GM19328 (cell line): ENCODE measurements at regions not wholly inside any gene's neighbourhood (a gene's known extent, or its start where the extent isn't known, plus 50 kb on each side); places are given as distances from the start of the nearest gene placed in this dataset.

ENCODE experiments used
- ATAC-seq: cut with Tn5 transposase; IDR thresholded peaks from one replicate; pipeline ENCODE4 v1.9.1; 2021; ENCODE audit warnings: mild to moderate bottlenecking, moderate library complexity; ENCODE audit not compliant: unreplicated experiment

DNA sequence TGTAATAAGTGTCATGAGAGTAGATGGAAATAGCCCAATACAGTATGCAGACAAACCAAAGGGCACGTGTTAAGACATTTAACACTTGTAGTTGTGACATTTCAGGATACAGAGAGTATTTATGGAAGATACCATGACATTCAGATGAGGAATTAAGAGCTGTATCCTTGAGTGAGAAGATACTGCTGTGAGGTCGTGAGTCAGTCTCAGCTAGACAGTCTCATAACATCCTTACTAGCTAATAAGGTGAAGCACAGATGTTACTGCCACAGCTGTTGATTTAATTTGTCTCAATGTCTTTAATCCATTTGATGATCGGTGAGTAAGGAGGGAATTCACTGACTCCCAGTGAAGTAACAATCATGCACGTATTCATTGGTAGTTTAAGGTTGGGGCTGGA lies 288.0 kb upstream of the AKR1E2 start:
- ATAC-seq, result no peak

- no peak for ATAC-seq
These were observed 290.5 kb upstream of the AKR1E2 start for GRCh38 chr10:4535521-4535920.

DNA sequence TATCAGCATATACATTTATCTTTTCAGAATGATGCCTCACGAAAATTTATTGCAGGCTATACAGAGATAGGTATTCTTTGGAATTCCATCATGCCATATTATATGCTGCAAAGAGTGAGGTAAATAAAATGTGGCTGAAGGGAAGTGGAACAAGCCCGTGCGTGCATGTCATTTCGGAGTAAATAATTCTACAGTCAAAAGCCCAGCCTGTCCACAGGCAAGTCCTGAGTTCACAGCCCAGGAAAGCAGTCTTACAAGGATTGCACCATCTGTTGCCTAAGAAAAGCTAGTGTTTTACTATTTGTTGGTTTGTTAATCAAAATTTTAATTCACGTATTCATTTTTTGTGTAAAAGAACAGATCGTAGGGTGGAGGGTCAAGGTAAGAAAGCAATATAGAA lies 292.4 kb upstream of the AKR1E2 start:
- no peak for ATAC-seq

DNA sequence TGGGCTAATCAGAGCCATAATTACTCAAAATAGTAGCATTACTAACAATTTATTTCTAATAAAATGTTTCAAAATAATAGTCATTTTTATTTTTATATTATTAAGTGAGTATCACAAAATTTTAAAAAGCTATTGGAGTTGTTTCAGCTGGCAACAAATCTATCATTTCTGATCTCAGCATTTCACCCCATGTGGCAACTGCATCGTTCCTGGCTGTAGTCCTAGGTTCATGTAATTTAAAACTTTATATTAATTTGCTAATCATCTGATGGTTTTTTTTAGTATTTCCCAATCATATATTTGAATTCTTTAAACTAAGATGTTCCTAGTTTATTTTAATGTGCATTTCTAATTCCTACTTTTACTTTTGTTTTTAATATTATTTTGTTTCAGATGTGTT lies 293.0 kb upstream of the AKR1E2 start:
- no peak for ATAC-seq

DNA sequence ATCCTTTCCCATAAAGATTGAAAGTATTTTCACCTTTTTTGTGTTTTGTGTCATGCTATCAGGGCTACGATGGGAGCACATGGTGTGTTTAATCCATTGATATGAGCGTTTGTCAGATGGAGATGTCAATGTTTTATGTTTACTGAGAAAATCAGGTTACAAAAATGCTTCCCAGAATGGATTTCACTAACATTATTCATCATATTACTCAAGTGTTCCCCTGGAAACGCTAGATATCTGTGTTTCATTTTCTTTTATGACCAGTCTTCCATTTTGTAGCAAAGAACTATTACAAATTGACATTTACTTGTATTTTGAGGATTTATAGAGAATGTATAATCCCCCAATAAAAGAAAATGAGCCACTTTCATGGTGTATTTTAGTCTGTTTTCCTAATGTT lies 293.5 kb upstream of the AKR1E2 start:
- ATAC-seq, result no peak

DNA sequence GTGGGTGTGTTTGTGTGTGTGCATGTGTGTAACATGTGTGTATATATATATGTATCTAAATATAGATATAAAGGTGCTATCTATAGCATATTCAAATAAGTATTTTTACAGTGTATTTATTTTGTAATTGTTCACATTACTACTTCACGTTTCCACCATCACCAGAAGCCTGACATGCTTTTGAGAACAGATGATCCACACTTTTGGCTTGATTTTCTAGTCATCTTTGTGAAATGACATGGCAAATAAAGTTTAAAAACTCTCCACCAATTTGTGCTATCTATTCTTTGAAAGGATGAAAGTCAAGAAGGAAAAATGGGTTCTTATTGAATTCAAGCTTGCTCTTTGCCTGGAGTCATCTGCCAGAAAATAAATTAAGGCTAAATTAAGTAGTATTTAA lies 294.0 kb upstream of the AKR1E2 start:
- no peak for ATAC-seq

- ATAC-seq, result no peak
These were observed 296.7 kb upstream of the AKR1E2 start for GRCh38 chr10:4529266-4529665.

DNA sequence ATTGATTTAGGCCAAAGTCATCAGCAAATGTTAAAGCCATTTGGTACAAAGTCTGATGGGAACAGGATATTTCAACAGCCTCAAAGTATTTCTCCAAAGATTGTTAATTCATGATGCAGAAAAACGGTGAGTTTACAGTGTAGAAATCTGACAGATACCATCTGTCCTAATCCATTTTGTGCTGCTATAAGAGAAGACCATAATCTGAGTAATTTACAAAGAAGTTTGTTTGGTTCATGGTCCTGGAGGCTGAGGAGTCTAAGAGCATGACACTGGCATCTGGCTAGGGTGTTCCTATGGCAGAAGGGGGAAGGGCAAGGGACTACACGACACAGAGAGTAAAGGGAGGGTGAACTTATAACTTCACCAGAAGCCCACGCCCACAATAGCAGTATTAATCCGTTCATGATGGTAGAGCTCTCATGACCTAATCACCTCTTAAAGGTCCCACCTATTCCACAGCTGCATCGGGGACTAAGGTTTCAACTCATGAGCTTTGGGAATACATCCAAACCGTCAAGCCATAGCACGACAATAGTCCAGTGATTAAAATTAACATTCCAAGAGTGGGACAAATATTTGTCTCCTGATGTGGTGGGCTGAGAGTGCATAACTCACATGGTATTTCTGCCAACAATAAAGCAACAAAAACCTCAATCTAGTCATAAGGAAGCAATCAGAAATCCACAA lies 298.6 kb upstream of the AKR1E2 start:
- no peak for ATAC-seq

- ATAC-seq, result no peak
These were observed 299.7 kb upstream of the AKR1E2 start for GRCh38 chr10:4526311-4526731.

DNA sequence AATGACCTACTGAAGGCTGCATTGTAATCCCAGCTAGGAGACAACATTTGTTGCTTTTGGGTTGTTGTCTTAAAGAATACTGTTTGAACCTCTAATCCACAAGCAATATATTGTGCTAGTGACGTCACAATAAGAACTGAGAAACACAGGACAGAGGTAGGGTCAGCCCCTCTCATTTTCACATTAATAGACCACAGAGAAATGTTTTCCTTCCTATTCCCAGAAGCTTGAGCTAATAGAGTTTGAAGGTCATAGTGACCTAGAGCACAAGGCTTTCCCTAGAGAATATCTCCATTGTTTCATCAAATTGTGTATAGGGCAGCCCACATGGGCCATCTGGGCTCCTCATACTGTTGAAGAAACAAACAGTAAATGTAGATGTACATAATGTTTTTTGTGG lies 300.9 kb upstream of the AKR1E2 start:
- ATAC-seq, result no peak

DNA sequence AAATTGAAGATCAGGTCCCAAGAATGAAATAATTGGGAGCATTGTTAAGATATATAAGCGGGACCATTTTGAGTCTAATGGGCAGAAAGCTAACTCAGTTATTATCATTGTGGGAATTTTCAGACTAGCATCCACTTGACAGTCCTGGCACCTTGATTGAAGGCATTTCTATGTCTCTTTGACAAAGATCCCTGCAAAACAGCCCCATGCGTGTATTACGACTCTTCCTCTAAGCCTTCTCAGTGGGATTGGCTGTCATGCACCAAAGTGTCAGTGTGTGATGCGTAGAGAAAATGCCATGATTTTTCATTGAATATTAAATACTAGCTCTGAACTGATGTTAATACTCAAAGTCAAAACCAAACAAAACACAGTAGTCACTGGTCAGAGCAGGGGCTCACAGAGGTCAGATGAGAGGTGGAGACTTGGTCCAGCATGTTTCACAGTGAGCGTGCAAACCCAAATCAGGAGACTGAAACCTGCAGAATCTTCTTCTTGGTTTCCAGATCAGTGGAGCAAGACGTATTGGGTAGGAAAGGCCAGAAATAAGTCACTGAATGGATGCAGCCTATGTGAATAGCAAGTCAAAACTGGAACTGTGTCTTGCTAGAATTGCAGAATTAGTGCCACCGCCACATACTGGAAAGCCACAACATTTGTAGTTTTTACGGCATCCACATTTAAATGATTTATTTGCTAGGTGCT lies 303.6 kb upstream of the AKR1E2 start:
- peak; percentile 50 for ATAC-seq

DNA sequence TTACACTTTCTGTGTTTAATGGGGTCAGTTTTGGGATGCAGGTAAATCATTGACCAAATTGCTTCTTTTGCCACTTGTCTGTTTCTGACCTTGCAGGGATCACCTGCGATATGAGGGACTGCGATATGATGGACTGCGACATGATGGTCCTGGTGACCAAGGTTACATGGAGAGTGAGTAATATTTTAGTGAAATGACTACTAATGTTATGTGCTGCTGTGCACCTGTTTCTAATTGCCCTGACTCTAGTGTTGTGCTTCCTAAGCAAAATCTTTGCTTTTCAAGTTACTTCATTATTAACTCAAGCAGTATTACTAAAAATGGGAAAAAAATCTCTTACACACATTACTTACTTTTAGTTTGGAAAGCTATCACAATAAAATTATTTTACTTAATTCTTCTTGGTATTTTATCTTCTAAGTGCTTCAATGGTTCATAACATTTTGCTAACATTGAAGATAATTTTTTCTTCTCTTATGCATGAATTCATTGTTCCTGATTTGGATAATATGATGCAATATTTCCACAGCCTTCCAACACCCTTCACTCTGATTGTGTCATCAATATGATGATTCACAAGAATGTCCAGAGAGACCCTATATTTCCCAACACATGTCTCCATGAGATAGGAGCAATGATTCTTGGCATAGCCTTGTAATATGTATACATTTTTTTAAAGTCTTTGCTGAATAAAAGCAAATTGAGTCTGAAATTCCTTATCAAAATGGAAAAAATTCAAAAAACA lies 306.2 kb upstream of the AKR1E2 start:
- no peak for ATAC-seq

DNA sequence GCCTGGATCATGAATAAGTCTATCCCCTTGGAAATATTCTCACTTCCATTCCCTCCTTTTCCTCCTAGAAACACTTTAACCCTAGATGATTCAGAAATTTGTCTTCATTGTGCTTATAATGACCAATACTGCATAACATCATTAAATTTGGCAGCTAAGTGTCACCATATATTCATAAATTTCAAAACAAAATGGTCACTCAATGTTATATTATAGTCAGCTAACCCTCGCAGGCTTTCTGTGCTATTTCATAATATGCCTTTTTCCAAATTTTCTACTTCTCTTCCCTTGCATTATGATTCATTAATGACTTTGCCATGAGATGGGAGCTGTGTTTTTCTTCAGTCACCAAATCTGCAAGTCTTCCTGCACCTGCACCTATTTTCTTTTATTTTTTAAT lies 308.3 kb upstream of the AKR1E2 start:
- no peak for ATAC-seq

GRCh38 chr10:4515721-4516120 lies 310.3 kb upstream of the AKR1E2 start:
- no peak for ATAC-seq

- peak; percentile 79 for ATAC-seq
These were observed 311.4 kb upstream of the AKR1E2 start for GRCh38 chr10:4514445-4515108.

DNA sequence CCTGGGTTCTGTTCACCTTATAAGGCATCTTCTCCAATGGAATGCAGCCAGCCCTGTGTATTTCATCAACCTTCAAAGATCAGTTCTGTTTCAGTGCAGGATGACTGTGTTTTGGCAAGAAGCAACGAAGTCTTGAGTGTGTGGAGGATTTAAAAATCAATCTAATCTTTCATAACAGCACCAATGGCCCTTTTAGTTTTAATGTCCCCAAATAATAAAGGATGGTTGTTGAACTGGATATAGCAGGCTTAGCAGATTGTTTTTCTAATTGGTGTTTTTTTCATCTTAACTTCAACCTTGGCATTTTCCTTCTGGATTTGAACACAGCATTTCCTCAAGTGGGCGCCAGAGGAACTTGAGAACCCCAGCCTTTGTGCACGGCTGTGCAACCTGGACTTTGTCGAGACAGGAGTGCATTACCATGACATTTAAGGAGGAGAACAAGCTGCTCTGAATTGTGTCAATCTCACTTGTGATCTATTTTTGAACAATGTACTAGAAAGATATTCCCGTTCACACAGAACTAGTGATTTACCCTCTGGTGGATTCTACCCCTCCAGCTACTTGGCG lies 313.3 kb upstream of the AKR1E2 start:
- no peak for ATAC-seq

- ATAC-seq, result no peak
These were observed 313.8 kb upstream of the AKR1E2 start for GRCh38 chr10:4512196-4512595.

- no peak for ATAC-seq
These were observed 314.5 kb upstream of the AKR1E2 start for GRCh38 chr10:4511509-4511908.

DNA sequence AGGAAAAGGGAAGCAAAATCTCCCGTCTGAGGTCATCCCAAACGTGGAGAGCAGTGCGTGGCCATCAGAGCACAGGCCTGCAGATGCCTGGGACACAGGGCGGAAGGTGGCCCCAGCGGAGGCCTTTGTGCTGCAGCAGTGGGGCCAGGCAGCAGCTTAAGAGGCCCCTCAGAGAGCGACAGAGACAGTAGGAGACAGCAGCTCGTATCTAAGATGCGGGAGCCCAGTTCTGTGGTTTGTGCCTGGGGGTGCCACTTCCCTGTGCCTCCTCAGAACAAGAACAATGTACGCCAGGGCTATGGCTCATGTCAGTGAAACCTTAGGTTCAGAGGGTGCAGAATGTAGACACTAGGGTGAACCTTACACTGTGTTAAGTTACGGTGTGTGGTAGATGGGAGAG lies 316.6 kb upstream of the AKR1E2 start:
- no peak for ATAC-seq

DNA sequence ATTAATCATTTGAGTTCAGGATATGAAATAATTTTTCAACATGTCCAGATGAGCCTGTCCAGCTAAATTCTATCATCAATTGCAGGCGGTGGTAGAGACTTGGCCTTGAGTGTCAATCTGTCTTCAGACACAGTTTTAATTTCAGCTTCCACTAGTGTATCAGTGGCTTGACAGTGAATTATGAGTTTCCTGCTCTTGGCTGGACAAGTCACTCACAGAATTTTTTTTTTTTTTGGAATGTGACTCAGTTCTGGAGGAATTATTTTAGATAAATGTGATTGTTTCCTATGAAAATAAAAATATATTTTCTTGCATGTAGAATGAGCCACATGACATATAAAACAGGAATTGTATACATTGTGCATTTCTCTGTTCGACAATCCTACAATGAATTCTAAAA lies 319.9 kb upstream of the AKR1E2 start:
- no peak for ATAC-seq

- no peak for ATAC-seq
These were observed 321.5 kb upstream of the AKR1E2 start for GRCh38 chr10:4504550-4504949.
